Left kidney (tissue), 1 donor: ENCODE measurements at regions not wholly inside any gene's neighbourhood (a gene's known extent, or its start where the extent isn't known, plus 50 kb on each side); places are given as distances from the start of the nearest gene placed in this dataset.
A peak's percentile ranks its signal among the peaks of the same experiment; 100 is the strongest.
"Not testable (repeated sequence)": the region's sequence is repeated elsewhere in the genome, so short reads cannot be mapped to it uniquely, and the experiment has no call there.

Experiments
- DNase-seq: peaks from one replicate; pipeline ENCODE4 v3.0.0-alpha.2; 2013

GRCh38 chr14:45838597-45838996 is 585.6 kb upstream of the MIS18BP1 start:
- DNase-seq = peak; percentile 19

DNA sequence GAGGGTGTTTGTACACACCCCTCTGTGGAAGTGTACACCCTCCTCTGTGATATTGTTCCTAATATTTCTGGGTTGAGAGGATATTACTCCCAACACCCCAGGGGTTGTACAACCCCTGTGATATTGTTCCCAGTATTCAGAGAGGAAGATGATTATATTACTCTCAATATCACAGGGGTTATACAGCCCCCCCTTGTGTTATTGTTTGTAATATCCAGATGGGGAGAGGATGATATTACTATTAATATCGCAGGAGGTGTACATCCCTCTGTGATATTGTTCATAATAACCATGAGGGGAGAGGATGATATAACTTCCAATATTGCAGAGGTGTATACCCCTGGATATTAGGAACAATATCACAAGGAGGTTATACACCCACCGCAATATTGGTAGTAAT is 566.1 kb upstream of the MIS18BP1 start:
- no peak for DNase-seq

DNA sequence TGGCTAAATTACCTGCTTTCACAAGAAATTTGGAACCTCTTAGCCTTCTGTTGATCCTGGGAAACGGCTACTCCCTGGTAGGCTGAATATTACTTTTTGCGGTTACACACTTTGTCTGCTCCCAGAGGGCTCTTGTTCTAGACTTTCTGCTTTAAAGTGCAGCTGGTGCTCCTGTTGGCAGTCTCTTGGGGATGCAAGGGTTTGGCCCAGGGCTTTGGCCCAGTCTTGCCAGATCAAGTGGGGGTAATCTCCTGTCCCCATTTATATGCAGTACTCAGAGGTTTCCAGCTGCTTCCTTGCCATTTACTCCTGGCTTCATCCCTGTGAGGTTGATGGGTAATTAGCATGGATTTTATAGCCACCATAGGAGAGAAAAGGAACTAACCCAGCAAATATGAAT is 558.2 kb upstream of the MIS18BP1 start:
- DNase-seq = no peak

DNA sequence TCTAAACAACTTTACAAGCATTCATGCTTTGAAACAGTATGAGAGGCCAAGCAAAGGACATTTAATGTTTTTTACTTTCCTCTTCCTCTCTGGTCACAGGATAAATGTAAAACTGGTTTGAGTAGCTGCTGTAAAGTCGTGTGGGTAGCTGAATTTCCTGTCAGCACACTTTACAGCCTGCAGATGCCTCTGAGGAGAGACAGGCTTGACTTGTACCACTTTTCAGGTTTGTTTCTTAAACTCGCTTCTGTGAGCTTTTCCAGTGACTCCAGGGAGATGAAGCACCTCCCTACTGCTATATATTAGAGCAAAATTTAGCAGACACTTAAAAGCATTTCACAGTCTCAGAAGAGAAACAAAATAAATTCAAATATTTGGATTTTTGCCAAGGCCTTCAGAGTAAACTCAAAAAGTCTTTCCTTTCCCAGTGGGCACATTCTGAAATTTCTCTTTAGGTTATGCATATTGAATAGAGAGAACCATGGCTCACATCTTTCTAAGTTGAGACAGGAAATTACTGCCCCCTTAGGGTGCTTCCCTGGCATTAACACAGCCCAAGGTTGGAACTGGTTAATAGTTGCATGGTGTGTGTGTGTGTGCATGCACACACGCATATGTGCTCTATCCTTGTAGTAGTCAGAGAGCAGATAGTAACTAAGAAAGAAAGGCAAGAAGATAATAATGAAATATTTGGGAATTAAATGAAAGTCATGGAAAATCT is 557.3 kb upstream of the MIS18BP1 start:
- peak; percentile 13 for DNase-seq

GRCh38 chr14:45807178-45807899 is 554.3 kb upstream of the MIS18BP1 start:
- no peak for DNase-seq

- no peak for DNase-seq
These were observed 546.5 kb upstream of the MIS18BP1 start for GRCh38 chr14:45799511-45799910.

GRCh38 chr14:45798659-45799058 is 545.7 kb upstream of the MIS18BP1 start:
- DNase-seq = no peak

DNA sequence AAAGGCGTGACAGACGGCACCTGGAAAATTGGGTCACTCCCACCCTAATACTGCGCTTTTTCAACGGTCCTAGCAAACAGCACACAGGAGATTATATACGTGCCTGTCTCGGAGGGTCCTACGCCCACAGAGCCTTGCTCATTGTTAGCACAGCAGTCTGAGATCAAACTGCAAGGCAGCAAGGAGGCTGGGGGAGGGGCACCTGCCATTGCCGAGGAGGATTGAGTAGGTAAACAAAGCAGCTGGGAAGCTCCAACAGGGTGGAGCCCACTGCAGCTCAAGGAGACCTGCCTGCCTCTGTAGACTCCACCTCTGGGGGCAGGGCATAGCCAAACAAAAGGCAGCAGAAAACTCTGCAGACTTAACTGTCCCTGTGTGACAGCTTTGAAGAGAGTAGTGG is 543.0 kb upstream of the MIS18BP1 start:
- DNase-seq = not testable (repeated sequence)

DNA sequence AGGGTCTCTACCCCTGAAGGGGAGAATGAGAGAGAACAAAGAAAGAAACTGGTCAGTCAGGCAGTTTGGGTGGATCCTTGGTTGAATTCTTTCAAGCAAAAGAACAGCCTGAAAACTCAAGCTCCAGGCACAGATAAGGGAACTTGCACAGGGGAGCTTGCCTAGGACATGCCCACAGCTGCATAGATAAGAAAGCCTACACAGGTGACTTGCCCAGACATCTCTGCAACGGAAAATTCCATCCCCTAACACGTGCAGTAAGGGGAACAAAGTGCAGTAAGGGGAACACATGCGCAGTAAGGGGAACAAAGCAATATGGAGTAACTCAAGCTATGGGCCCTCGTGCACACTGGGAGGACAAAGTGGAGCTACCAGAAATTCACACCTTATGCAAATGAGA is 540.1 kb upstream of the MIS18BP1 start:
- DNase-seq = no peak

- no peak for DNase-seq
These were observed 537.3 kb upstream of the MIS18BP1 start for GRCh38 chr14:45790293-45790692.

DNA sequence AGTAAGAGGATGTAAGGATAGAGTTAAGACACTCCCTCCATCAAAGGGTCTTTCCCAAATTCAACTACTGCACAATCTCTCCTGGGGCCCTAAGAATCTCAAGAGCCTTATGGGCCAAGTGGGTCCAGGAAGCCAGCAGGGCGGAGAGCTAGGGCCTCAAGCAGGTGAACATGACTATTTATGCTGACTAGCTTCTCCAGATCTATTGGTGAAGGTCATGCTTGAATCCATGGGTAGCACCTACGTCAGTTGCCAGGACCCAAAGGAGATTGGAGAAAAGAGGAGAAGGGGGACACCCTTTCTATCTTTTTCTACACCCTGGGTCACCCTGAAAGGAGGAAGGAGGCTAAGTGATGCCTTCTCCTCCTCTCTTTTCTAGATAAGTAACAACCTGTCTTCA is 534.2 kb upstream of the MIS18BP1 start:
- DNase-seq = no peak

- DNase-seq = no peak
These were observed 533.3 kb upstream of the MIS18BP1 start for GRCh38 chr14:45786266-45786665.

- DNase-seq = no peak
These were observed 532.2 kb upstream of the MIS18BP1 start for GRCh38 chr14:45785240-45785639.

GRCh38 chr14:45766247-45766646 is 513.2 kb upstream of the MIS18BP1 start:
- DNase-seq = no peak

DNA sequence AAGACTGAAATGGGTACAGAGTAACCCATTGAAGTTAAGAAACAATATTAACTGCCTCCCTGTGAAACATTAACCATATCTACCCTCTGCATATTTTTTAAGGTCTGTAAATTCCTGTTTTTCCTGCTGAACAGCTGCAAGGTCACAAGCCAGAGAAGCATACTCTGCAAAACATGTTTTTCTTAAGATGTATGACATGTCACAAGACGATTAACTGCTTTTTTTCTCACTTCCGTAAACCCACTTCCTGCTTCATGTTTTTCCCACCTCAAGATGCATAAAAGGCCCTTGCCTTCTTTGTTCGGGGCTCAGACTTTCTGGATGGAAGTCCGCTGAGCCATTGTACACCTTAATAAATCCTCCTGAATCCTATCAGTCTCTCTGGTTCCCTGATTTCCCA is 504.7 kb upstream of the MIS18BP1 start:
- no peak for DNase-seq

DNA sequence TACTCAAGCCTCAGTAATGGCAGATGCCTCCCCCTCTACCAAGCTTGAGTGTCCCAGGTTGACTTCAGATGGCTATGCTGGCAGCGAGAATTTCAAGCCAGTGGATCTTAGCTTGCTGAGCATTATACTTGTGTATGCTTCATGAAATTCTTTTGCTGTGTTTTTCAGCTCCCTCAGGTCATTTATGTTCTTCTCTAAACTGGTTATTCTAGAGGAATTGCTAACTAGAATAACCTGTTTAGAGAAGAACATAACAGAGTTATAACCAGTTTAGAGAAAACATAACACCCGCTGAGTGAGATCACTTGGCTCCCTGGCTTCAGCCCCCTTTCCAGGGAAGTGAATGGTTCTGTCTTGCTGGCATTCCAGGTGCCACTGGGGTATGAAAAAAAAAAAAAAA is 503.4 kb upstream of the MIS18BP1 start:
- DNase-seq = not testable (repeated sequence)

- no peak for DNase-seq
These were observed 490.9 kb upstream of the MIS18BP1 start for GRCh38 chr14:45743884-45744283.

DNA sequence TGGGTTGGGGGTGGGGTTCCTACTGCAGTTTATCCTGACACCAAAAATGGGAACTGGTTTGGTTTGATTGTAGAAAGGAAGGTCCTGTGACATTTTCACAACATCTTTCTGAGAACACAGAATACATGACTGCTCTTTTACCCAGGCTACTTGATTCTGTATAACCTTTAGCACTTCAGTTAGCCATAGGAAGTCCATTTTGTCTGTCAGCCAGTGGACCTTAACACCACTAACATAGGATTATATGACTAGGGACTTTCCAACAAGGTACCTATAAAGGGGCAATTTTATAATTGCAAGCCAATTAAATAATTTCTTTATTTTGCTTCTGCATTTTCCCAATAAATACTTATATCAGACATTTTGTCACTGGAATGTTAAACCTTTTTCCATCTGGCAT is 489.2 kb upstream of the MIS18BP1 start:
- no peak for DNase-seq

- peak; percentile 31 for DNase-seq
These were observed 475.6 kb upstream of the MIS18BP1 start for GRCh38 chr14:45728434-45729225.

DNA sequence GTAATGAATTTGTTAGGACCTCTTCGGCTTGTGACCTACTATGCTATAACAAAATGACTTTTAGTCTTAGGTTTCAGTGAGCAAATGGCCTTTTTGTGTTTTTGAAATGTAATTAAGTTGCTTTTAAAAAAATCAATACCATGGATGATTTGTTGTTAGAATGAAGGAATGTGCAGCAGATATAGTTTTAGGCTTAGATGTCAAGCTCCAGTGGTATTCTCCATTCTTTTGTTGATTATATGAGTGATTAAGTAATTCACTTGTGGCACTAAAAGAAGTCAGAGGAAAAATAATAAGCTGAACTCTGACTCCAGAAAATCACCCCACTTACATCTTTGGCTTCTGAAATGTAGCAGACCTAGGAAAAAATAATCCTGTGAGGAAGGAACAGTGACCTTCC is 474.1 kb upstream of the MIS18BP1 start:
- no peak for DNase-seq

- no peak for DNase-seq
These were observed 468.5 kb upstream of the MIS18BP1 start for GRCh38 chr14:45721472-45721871.

- DNase-seq = peak; percentile 72
These were observed 463.6 kb upstream of the MIS18BP1 start for GRCh38 chr14:45716572-45716971.

GRCh38 chr14:45715946-45716345 is 462.9 kb upstream of the MIS18BP1 start:
- no peak for DNase-seq
